GM18499 (cell line): ENCODE measurements at regions not wholly inside any gene's neighbourhood (a gene's known extent, or its start where the extent isn't known, plus 50 kb on each side); places are given as distances from the start of the nearest gene placed in this dataset.
"Not testable (repeated sequence)": the region's sequence is repeated elsewhere in the genome, so short reads cannot be mapped to it uniquely, and the experiment has no call there.

Experiments used
- ATAC-seq: cut with Tn5 transposase; IDR thresholded peaks from one replicate; pipeline ENCODE4 v1.9.1; 2021; ENCODE audit warnings: moderate number of reproducible peaks; ENCODE audit not compliant: insufficient read depth, unreplicated experiment

- ATAC-seq = no peak
These were observed 51.5 kb upstream of the MELK start for GRCh38 chr9:36521148-36521547.

GRCh38 chr9:36517131-36517530 is 55.6 kb upstream of the MELK start:
- ATAC-seq = no peak

GRCh38 chr9:36504156-36504555 is 68.5 kb upstream of the MELK start:
- ATAC-seq = no peak

GRCh38 chr9:36503172-36504088 is 69.3 kb upstream of the MELK start:
- no peak for ATAC-seq

- ATAC-seq = no peak
These were observed 71.0 kb upstream of the MELK start for GRCh38 chr9:36501727-36502126.

GRCh38 chr9:36500931-36501330 is 71.8 kb upstream of the MELK start:
- ATAC-seq = not testable (repeated sequence)

GRCh38 chr9:36499174-36499890 is 73.4 kb upstream of the MELK start:
- ATAC-seq = no peak

GRCh38 chr9:36493564-36493963 is 79.1 kb upstream of the MELK start:
- ATAC-seq = not testable (repeated sequence)

GRCh38 chr9:36492865-36493264 is 79.8 kb upstream of the MELK start:
- ATAC-seq = no peak

GRCh38 chr9:36489453-36489852 is 83.2 kb upstream of the MELK start:
- ATAC-seq = no peak

- ATAC-seq = no peak
These were observed 84.3 kb upstream of the MELK start for GRCh38 chr9:36488389-36488756.

- peak; percentile 41 for ATAC-seq
These were observed 85.0 kb upstream of the MELK start for GRCh38 chr9:36487482-36488388.

- ATAC-seq = peak; percentile 31
These were observed 85.7 kb upstream of the MELK start for GRCh38 chr9:36486933-36487481.

GRCh38 chr9:36486329-36486932 is 86.3 kb upstream of the MELK start:
- no peak for ATAC-seq

- no peak for ATAC-seq
These were observed 85.7 kb upstream of the RNF38 start for GRCh38 chr9:36485647-36486328.

GRCh38 chr9:36484124-36484523 is 84.1 kb upstream of the RNF38 start:
- no peak for ATAC-seq

- no peak for ATAC-seq
These were observed 79.0 kb upstream of the RNF38 start for GRCh38 chr9:36479101-36479500.

- ATAC-seq = no peak
These were observed 71.3 kb upstream of the RNF38 start for GRCh38 chr9:36471359-36471758.

GRCh38 chr9:36470643-36471290 is 70.7 kb upstream of the RNF38 start:
- ATAC-seq = peak; percentile 92
